ENCODE measurements at regions not wholly inside any gene's neighbourhood (a gene's known extent, or its start where the extent isn't known, plus 50 kb on each side); places are given as distances from the start of the nearest gene placed in this dataset.

- no peak for TF ChIP-seq SRF (IDR thresholded peaks at IDR 0.05; ENCODE audit: low read depth)
- TF ChIP-seq CTCF (IDR thresholded peaks at IDR 0.05 in 2 of 3, conservative IDR thresholded peaks at IDR 0.05 in 1 of 3; ENCODE audit: borderline replicate concordance in 1 of 3, insufficient read depth in 1 of 3, low read depth in 2 of 3, low read length in 2 of 3): no peak
- no peak for TF ChIP-seq SIN3A (IDR thresholded peaks at IDR 0.05; ENCODE audit: low read depth)
- no peak for TF ChIP-seq EZH2 (IDR thresholded peaks at IDR 0.05)
These were observed 159.0 kb downstream of the METTL4 start for GRCh38 chr18:2412281-2412680.
